ENCODE measurements at regions not wholly inside any gene's neighbourhood (a gene's known extent, or its start where the extent isn't known, plus 50 kb on each side); places are given as distances from the start of the nearest gene placed in this dataset.
"Not testable (repeated sequence)": the region's sequence is repeated elsewhere in the genome, so short reads cannot be mapped to it uniquely, and the experiment has no call there.

GRCh38 chr12:59344224-59344623, 251.6 kb upstream of the SLC16A7 start:
- DNase-seq = no peak

- DNase-seq = no peak
Observed at GRCh38 chr12:59329462-59329861, 266.4 kb upstream of the SLC16A7 start.

- DNase-seq = not testable (repeated sequence)
Observed at GRCh38 chr12:59328395-59329075, 267.3 kb upstream of the SLC16A7 start.

GRCh38 chr12:59326457-59326856, 269.4 kb upstream of the SLC16A7 start:
- DNase-seq = not testable (repeated sequence)

- no peak for DNase-seq
Observed at GRCh38 chr12:59322473-59322872, 273.4 kb upstream of the SLC16A7 start.

GRCh38 chr12:59321278-59321677, 274.6 kb upstream of the SLC16A7 start:
- no peak for DNase-seq

- no peak for DNase-seq
Observed at GRCh38 chr12:59320112-59320511, 275.7 kb upstream of the SLC16A7 start.

GRCh38 chr12:59318940-59319339, 276.9 kb upstream of the SLC16A7 start:
- DNase-seq = no peak

- DNase-seq = no peak
Observed at GRCh38 chr12:59317598-59317997, 278.2 kb upstream of the SLC16A7 start.

GRCh38 chr12:59316938-59317337, 278.9 kb upstream of the SLC16A7 start:
- no peak for DNase-seq

- not testable (repeated sequence) for DNase-seq
Observed at GRCh38 chr12:59316354-59316753, 279.5 kb upstream of the SLC16A7 start.

GRCh38 chr12:59314209-59314608, 281.6 kb upstream of the SLC16A7 start:
- DNase-seq = no peak

- DNase-seq = no peak
Observed at GRCh38 chr12:59304077-59304721, 291.6 kb upstream of the SLC16A7 start.

- no peak for DNase-seq
Observed at GRCh38 chr12:59298296-59298695, 297.5 kb upstream of the SLC16A7 start.

- DNase-seq = no peak
Observed at GRCh38 chr12:59294221-59294620, 301.6 kb upstream of the SLC16A7 start.

GRCh38 chr12:59282999-59283398, 312.8 kb upstream of the SLC16A7 start:
- DNase-seq = no peak

- not testable (repeated sequence) for DNase-seq
Observed at GRCh38 chr12:59273561-59273960, 322.3 kb upstream of the SLC16A7 start.

GRCh38 chr12:59268295-59268809, 327.5 kb upstream of the SLC16A7 start:
- no peak for DNase-seq

- no peak for DNase-seq
Observed at GRCh38 chr12:59260202-59260601, 335.6 kb upstream of the SLC16A7 start.

GRCh38 chr12:59252731-59253130, 332.4 kb upstream of the LRIG3 start:
- no peak for DNase-seq

- DNase-seq = no peak
Observed at GRCh38 chr12:59250766-59251165, 330.5 kb upstream of the LRIG3 start.

GRCh38 chr12:59240048-59240447, 319.7 kb upstream of the LRIG3 start:
- no peak for DNase-seq

- no peak for DNase-seq
Observed at GRCh38 chr12:59234391-59234790, 314.1 kb upstream of the LRIG3 start.

GRCh38 chr12:59230334-59230733, 310.0 kb upstream of the LRIG3 start:
- no peak for DNase-seq

All from inflammatory macrophage (primary cell).